AML-193 (cell line): ENCODE measurements at regions not wholly inside any gene's neighbourhood (a gene's known extent, or its start where the extent isn't known, plus 50 kb on each side); places are given as distances from the start of the nearest gene placed in this dataset.
"Not testable (repeated sequence)": the region's sequence is repeated elsewhere in the genome, so short reads cannot be mapped to it uniquely, and the experiment has no call there.

Source experiments
- DNase-seq, 2 experiments: peaks; one replicate each; lab custom pipeline; 2025; lab: John Stamatoyannopoulos, UW

DNA sequence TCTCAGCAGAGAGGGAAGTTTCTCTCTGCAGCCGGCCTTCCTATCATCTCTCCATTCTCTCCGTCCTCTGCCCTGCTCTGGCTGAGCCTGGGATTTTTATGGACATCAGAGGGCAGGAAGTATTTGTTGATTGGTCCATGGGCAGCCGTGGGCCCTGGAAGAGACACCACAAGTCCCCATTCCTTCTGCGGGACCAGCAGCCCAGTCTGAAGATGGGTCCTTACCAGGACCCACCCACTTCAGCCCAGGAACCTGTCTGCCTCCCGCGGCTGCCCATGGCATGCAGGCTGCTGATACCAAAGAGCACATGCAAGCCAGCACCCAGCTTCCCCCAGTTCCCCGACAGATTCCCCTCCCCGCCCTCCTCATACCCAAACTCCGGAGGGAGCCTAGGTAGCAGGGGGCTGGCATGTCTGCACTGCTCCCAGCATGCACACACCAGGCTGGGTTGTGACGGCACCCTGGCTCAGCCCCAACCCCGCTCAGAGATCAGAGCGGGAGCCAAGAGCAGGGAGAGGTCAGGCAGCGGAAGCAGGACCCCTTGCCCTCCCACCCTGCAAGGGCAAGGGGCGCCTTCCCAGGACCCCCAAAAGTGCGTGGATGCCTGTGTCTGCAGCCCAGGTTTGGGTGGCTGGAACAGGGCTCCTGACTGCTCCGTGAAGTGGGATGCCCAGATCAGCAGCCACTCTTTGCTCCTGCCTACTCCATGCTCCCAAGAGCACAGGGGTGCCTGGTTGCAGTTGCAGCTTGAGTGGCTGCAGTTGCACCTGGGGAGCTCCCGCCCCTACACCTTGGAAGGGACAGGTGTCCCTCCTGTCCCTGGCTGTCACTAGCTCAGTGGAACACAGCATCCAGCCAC lies 538.6 kb upstream of the POT1 start:
- DNase-seq: no peak

DNA sequence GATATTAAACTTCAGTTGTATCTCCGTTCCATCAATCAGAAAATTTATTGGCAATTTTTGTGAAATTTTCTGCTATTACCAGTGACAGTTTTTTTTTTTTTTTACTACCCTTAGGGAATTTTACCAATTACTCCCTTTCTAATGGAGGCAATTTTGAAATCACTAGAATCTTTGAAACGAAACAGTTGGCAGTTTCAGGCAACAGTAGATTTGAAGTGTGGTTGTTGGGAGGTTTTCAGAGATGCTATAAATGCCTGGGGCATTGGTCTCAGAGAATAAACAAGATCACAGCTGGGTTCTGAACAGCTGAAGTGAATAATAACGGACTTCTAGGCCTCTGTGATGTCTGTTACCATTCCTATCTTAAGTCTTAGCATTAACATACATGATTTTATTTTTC lies 535.9 kb upstream of the POT1 start:
- DNase-seq: no peak

DNA sequence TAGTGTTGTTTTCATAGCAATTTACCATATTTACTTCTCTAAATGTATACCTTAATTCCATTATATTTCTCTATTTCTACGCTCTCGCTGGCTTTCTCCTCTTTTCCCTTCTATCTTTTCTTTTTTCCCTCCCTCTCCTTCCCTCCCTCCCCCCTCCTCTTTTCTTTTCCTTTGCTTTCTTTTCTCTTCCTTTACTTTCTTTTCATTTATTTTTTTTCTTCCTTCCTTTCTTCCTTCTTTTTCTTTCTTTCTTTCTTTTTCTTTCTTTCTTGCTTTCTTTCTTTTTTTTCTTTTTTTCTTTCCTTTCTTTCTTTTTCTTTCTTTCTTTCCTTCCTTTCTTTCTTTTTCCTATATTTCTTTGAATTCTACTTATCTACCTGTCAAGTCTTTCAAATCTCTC lies 533.0 kb upstream of the POT1 start:
- no peak for DNase-seq

DNA sequence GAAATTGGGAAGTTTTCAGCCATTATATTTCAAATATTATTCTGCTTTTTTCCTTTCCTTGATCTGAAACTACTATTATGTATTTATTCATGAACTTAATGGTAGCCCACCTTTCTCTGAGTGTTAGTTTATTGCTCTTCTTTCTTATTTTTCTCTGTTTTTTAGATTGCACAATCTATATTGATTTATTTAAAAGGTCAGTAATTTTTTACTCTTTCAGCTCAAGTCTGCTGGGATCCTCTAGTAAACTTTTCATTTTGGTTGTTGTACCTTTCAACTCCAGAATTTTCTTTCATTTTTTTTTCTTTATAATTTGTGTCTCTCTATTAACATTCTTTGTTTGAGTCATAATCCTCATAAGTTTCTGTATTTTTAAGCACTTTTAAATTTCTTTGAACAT lies 529.4 kb upstream of the POT1 start:
- no peak for DNase-seq

DNA sequence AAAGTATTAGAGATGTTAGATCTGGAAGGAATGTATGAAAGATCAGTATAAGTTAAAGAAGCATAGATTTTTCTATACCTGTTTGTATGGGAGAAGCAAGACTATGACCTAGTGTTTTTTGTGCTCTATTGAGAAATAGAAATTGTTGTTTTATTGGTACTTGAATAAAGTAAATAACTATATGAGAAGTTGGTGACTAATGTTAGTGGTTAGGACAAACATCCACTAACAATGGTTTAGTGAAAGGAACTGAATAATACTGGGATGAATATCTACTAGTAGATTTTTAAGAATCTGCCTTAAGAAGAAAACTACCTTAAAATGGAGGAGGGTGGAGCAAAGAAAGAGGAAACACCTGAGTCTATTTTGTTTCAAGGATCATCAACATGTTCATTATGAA lies 521.1 kb upstream of the POT1 start:
- DNase-seq: no peak

DNA sequence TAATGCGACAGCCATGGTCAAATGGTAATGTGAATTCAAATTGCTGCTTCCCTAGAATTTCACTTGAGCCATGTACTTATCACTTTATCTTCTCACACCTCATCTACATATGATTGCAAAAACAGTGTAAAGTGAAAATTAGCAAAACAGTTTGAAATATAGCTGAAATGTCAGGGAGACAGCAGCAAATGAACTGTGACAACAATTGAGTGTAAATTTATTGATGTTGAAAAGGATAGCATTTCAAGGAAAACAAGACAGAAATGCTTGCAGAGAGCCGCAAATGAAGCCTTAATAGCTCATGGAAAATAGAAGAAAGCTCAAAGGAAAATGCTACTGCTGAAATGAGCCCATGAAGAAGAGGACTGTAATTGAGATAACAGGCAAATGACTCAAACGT lies 516.2 kb upstream of the POT1 start:
- no peak for DNase-seq

DNA sequence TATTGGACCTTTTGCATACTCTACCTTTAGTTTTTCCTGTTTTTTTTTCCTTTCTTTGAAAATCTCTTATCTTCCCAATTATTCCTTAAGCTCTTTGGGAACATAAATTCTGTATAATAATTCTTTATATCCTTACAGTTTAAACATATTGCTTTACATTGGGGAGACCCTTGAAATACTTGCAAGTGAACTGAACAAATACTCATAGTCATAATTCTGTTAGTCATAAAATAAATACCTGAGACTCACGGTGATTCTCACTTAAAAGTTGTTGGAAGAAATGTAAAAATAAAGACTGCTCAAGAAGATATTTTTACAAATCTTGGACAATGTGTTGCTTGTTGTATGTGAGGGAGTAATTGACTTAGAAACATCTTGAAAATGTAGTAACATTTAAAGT lies 515.2 kb upstream of the POT1 start:
- DNase-seq: no peak

DNA sequence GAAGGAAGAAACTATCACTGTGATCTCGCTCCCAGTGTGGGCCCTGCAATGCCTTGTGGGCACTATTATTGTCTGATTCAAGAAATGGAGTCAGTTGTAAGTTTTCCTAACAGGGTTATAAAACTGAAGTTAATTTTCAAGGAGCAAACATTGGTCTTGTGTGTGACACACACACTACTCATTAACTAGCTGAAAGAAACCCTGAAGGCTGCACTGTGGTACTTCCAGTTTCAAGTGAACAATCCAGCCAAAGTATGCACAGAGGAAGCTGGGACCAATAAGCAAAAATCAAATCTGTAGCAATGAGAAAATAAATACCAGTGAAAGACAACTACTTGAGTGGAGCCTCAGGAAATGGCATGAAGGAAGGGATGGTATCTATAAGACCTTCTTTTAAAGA lies 506.6 kb upstream of the POT1 start:
- DNase-seq: no peak

DNA sequence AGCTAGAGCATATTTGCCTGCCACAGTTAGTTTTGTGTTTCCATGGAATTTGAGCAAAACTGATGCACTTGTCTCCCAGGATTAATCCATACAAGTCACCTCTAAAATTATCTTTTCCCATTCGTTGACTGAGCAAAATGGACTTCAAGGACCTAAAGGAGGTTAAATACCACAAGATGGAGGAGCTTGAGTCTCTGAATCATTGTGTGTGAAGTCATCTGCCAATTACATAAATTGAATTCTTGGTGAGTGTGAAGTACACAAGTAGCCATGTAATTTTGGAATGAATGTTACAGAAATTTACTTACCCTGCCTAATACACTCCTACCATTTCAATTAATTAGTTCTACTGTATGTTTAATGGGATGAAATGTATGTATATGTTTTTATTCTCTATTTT lies 501.7 kb upstream of the POT1 start:
- no peak for DNase-seq

DNA sequence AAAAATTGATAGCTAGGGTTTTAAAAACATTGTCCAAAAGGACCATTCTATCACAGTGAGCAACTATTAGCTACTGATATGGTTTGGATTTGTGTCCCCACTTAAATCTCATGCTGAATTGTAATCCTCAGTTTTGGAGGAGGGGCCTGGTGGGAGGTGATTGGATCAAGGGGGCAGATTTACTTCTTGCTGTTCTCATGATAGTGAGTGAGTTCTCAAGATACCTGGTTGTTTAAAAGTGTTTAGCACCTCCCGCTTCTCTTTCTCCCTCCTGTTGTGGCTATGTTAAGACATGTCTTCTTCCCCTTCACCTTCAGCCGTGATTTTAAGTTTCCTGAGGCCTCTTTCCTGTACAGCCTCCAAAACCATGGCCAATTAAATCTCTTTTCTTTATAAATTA lies 500.4 kb upstream of the POT1 start:
- DNase-seq: no peak

DNA sequence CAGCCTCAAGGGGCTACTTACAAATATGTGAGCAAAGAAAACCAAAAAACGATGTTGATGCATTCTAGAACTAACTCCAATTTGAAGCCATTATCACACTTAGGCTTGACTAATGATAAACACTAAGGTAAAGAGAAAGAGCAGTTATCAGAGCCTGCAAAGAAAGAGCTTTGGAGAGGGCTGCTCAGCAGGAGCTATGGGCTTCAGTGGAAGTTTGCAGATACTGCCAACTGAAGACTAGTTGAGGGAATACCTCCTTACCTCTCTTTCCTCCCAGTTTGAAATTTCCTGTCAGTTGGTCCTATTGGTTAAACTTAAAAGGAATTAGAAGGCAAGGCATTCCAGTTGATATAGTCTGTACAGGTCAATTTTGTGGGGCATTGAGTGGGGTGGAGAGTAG lies 498.1 kb upstream of the POT1 start:
- DNase-seq: no peak

DNA sequence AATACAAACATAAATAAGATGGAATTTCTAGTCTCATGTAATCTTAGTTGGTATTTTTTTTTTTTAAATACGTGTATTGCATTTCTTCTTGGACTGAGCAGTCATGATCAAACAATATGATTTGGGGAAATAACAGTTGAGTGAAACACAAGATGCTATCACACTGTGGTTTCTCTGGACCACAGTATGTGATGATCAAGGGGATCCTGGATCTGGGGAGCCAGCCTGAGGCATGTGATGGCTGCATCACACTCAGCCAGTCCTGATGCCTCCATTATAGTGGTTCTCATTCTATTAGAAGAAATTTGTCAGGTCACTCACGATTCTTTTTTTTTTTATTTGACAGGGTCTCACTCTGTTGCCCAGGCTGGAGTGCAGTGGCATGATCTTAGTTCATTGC lies 495.9 kb upstream of the POT1 start:
- DNase-seq: no peak

DNA sequence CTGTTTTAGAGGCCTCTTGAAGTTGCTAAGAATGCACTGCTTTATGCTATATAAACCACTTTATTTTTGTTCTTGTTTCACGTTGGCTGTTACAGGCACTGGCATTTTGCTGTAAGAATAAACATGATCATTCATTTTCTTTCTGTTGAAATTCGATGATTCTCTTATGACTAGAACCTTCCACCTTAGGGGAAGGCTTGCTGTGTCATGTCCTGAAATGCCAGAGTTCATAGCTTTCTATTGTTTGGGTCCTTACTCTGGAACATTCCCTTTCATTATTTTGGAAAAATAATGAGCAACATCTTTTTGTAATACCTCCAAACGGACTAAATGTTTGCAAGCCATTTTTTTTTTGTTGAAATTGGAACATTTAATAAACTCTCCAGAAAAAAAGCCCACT lies 495.1 kb upstream of the POT1 start:
- no peak for DNase-seq

DNA sequence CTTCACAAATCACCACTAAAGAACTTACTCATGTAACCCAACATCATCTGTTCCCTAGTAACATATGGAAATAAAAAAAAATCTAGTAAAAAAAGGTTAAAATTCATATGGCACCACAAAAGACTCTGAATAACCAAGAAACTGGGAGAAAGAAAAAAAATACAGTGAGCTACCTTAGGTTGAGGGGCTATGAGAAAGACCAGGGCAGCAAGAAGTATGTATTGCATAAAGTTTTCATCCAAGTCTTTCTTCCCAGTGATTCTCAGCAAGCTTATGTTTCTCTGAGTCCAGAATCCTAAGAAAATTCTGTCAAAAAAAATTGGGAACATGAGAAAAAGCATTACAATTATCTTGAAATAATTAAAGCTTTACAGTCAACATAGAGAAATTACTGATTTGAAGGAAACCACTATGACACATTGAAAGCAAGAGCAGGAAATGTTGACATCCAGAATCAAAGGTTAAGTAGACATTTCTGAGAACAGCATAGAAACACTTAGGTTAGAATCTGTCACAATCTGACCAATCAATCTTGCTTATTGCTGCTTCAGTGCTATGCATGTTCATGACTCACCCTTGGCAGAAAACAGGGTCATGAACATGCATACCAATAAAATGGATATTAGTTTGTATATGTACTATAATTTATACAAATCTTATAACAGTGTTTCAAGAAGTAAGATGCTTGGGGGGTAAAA lies 494.0 kb upstream of the POT1 start:
- DNase-seq: peak in 1 of 2 experiments; percentile 2

DNA sequence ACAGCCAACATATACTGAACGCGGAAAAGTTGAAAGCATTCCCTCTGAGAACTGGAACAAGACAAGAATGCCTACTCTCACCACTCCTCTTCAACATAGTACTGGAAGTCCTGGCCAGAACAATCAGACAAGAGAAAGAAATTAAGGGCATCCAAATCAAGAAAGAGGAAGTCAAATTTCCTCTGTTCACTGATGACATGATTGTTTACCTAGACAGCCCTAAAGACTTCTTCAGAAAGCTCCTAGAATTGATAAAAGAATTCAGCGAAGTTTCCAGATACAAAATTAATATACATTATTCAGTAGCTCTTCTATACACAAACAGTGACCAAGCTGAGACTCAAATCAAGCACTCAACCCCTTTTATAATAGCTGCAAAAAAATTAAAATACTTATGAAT lies 491.8 kb upstream of the POT1 start:
- not testable (repeated sequence) for DNase-seq

DNA sequence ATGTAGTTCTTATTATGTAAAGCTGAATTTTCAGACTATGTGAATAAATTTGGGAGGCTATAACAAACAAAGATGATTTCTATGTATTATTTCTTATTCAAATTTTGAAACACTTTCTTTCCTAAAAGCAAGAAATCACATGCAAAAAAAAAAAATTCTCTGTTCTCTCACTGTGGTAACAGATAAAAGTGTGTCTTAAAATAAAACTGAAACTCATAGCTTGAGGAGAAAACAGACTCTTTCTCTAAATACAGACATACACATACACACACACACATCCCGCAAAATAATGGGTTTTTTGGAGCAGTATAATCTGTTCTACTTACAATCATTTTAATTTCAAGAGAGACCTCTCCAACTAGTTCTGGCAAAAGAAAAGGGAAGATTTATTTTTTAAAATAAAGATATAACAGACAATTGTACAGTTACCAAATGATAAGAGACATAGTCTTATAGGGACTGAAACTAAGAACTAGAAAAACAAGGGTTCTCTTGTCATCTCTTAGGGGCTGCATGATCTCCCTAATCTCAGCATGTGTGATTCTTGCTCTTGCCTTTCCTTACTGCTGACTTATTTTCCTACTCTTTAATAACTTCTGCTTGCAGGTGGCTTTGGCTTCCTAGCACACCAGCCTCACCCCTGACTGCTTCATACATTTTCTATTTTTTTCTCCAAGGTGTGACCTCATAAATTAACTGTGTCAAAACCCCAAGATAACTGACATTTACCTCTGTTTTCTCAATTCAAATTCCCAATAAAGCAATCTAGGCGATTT lies 483.5 kb upstream of the POT1 start:
- no peak for DNase-seq

DNA sequence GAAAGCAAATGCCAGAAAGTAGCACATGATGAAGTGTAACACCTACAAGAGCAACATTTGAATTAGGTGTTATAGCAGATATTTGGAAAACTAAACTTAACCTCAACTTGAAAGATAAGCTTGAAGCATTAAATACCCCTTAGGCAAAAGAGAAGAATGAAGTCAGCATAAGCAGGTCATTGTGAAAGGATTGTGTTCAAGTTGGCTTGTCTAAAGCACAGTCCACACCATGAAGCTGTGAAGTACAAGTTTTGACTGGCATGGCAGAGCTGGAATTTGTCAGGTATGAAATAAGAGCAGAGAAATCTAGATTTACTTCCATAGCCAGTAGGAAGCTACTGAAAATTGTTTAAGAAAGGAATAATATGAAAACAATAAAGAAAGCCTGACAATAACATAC lies 480.3 kb upstream of the POT1 start:
- DNase-seq: no peak

DNA sequence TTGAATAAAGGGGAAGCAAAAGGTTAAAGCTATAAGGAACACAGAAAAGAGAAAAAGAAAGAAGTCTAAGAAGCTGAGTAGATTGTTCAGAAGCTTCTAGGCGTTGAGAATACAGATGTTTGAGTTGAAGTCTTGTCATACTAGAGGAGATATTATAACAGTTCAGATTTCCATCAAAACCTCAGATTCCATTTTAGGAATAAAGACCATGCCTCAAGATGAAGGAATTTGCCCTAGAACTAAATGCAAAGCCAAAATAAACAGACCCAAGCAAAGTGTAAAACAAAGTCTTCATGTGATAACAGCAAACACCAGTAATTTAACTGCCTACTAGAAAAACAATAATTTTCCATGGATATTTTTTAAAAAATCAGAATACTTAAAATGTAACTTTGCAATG lies 476.5 kb upstream of the POT1 start:
- no peak for DNase-seq

DNA sequence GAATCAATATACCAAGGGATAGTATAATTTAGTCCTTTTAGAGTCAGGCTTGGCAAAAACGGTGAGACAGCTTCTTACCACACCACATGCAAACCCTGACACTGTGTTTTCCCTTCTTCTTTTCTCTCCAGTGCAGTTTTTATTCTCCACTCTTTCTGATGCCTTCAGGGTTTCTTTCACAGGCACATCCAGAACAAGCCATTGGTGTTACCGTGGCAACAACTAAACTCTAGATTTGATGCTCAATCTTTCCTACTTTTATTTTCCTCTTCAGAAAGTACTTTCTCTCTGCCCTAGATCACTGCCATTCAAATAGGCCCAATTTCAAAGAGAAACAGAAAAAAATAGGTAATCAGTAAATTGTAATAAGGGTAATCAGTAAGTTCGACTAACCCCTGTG lies 469.8 kb upstream of the POT1 start:
- no peak for DNase-seq

DNA sequence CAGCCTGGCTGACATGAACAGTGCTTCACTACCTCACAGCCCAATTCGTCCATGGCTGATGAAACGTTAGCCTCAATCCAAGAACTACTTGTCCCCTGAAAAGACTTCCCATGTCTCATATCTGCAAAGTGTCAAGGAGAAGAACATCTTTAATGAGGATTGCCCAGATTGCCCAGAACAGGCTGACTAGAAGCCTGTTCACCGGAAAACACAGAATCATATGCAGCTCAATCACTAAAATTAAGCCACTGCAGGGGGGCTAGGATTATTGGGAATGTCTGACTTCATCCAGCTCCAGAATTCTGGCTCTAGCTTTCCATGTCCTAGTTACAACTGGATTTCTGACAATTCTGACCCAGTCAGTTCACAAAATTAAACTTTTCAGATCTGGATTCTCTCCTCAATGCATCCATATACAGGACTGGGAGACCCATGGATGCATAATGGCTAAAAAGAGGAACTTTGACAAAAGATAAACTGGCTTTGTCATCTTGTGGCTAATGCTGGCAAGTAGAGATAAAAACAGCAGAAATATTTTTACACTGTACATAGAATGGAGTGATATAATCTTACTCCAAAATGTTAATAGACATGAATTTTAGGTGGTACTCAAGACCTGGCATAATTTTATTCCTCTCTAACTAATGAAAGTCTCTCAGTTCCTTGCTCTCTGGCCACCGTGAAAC lies 467.0 kb upstream of the POT1 start:
- no peak for DNase-seq

DNA sequence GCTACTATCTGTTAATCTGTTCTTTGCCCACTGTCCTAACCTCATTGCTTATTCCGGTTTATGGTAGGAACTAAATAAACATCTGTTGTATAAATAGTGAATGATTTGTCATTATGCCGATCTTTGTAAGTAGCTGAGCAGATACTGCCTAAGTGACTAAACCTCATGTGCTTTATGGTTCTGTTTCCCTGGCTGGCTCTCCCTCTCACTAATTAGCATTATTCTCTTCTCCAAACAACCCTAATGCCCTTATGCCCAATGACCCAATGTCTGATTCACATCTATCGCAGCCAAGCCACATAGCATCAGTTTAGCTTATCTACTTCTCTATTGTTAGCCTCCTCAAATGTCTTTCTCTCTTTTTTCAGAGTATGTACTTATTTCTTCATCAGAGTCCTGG lies 462.3 kb upstream of the POT1 start:
- DNase-seq: no peak

DNA sequence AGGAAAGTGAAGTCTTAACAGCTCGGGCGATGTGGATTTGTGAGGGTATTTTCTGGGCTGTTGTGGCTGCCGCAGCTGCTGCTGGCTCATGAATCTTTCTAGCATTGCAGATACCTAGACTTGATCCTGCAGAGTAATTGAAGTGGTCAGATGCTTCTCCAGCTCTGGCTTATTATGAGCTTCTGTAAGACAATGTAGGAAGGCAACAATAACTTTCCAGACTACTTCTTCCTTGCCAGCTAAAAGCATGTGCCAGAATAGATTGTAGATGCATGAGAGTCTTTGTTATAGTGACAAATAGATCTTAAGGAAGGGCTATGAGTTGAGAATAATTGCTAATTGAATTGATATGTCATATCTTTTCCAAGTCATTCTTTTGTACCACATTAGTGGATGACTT lies 461.4 kb upstream of the POT1 start:
- DNase-seq: no peak
